Spinal cord (tissue), 9 donors: ENCODE measurements at regions not wholly inside any gene's neighbourhood (a gene's known extent, or its start where the extent isn't known, plus 50 kb on each side); places are given as distances from the start of the nearest gene placed in this dataset.

Experiments
- DNase-seq, 6 donors: peaks; one replicate each; pipeline versions ENCODE4 v3.0.0 to v3.0.0-alpha.2; 2013 to 2015; ENCODE audit warnings: low spot score in 6 of 6, low read depth in 4 of 6
- H3K27ac ChIP-seq: one replicate; pipeline ENCODE4 v1.5.1; 2013; ENCODE audit warnings: low read depth, low read length, control low read depth
- H3K27me3 ChIP-seq: one replicate; pipeline ENCODE4 v1.6.1; 2013; ENCODE audit warnings: low read length; ENCODE audit not compliant: control insufficient read depth, insufficient read depth
- H3K36me3 ChIP-seq: one replicate; pipeline ENCODE4 v1.6.1; 2013; ENCODE audit warnings: low read length; ENCODE audit not compliant: control insufficient read depth, insufficient read depth
- H3K4me1 ChIP-seq: one replicate; pipeline ENCODE4 v1.6.1; 2013; ENCODE audit warnings: low read length; ENCODE audit not compliant: control insufficient read depth, insufficient read depth
- H3K4me3 ChIP-seq: one replicate; pipeline ENCODE4 v1.5.1; 2013; ENCODE audit warnings: low read depth, low read length, control low read depth
- H3K9me3 ChIP-seq: one replicate; pipeline ENCODE4 v1.6.1; 2013; ENCODE audit warnings: low read length; ENCODE audit not compliant: control insufficient read depth, insufficient read depth
- WGBS: methylation state at CpG from one replicate; pipeline ENCODE4 v1.1.5; 2013; ENCODE audit warnings: missing lambda C conversion rate; ENCODE audit not compliant: insufficient coverage; 5-methylcytosine and 5-hydroxymethylcytosine counted together
- donor health status: healthy.

DNA sequence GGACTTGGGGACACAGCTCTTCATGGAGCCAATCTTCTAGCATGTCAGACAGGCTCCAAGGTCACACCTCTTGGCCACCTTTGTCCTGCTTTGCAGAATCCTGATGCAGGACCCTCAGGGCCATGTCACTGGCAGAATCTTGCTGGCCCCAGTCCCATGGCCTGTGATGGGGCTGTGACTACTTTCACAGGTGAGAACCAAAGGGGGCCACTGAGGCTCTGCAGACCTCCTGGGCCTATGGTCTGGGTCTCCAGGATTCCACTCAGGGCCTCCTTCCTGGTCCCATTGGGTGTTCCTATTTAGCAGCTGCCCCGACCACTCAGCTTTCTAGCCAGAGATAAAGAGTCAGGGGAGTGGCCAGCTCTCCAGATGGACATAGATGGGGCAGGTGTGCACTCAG is 238.7 kb downstream of the MATN1 start:
- 100% methylated on average over 1 of the region's 1 CpG for WGBS
- H3K27me3 ChIP-seq: no peaks in the 10 kb centered on the region
- DNase-seq: no peak
- peaks cover 8% of the 10 kb centered on the region for H3K9me3 ChIP-seq
- no peaks in the 10 kb centered on the region for H3K36me3 ChIP-seq
- H3K4me1 ChIP-seq: no peaks in the 10 kb centered on the region
- H3K27ac ChIP-seq: no peak overlapping the region
- H3K4me3 ChIP-seq: no peak overlapping the region

DNA sequence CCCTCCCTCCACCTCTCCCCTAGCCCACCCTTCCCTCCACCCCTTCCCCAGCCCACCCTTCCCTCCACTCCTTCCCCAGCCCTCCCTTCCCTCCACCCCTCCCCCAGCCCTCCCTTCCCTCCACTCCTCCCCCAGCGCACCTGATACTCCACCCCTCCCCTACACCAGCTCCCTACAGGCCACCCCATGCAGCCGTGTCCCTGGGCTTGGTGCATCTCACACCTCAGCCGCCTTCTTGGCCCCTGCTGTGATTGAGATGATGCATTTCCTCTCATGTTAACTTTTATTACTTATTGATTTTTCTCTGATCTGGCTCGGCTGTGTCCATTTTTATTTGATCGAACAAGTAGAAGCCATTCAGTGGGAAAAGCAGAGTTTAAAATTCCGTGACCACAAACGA is 243.8 kb downstream of the MATN1 start:
- WGBS: 80% methylated on average over 6 of the region's 7 CpGs
- H3K4me1 ChIP-seq: no peaks in the 10 kb centered on the region
- H3K27ac ChIP-seq: no peak overlapping the region
- no peak overlapping the region for H3K4me3 ChIP-seq
- no peaks in the 10 kb centered on the region for H3K27me3 ChIP-seq
- no peak for DNase-seq
- H3K9me3 ChIP-seq: peaks cover 8% of the 10 kb centered on the region
- no peaks in the 10 kb centered on the region for H3K36me3 ChIP-seq

DNA sequence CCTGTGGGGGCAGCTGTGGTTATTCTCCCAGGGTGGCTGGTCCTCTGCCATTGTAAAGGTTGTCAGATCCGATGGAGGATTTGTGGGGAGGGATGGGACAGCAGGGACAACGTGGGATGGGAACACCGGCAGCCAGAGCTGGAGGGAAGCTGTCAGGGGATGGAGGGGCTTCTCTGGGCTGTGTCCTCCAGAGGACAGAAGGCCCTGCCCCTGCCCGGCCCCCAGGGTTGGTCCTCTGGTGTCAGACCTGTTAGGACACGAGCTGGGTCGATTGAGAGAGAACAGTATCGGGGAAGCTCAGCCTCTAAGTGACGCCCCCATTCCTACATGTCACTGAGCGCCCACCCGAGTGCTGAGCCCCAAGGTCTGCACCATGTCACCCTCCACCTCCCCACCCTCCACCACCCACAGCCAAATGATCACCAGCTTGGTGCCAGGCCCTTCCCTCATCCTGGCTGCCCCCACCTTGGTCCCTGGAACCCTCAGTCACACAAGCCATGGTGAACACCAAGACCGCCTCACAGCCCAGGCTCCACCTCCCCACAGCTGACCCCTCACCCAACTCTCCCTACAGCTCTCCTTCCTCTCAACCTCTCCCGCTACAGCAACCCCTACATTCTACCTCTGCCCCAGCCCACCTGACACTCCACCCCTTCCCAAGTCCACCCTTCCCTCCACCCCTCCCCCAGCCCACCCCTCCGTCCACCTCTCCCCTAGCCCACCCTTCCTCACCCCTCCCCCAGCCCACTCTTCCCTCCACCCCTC is 244.4 kb downstream of the MATN1 start:
- Histone ChIP-seq H3K4me3 (no peak overlapping the region), H3K27me3 (no peaks in the 10 kb centered on the region), H3K4me1 (no peaks in the 10 kb centered on the region), H3K27ac (no peak overlapping the region), H3K36me3 (no peaks in the 10 kb centered on the region), H3K9me3 (peaks cover 8% of the 10 kb centered on the region)
- WGBS: 87% methylated on average over 11 of the region's 13 CpGs
- no peak for DNase-seq

DNA sequence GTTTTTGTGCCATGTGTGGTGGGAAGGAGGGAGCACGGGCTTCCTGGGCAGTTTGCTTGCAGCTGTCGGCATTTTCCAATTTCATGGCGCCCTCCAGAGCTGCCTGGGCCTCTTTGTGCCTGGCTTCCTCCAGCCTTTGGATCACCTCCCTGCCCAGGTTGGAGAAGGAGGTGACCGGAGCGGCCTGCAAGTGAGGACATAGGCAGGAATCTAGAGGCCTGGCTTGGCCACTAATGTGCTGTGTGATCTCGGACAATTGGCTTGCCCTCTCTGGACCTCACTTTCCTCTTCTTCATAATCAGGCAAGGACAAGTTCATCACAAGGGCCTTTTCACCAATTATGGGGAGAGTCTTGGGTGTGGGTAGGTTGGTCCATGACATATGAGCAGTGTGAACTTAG is 245.1 kb downstream of the MATN1 start:
- 94% methylated on average over 5 of the region's 6 CpGs for WGBS
- Histone ChIP-seq H3K27ac (no peak overlapping the region), H3K4me3 (no peak overlapping the region), H3K9me3 (peaks cover 8% of the 10 kb centered on the region), H3K36me3 (no peaks in the 10 kb centered on the region), H3K4me1 (no peaks in the 10 kb centered on the region), H3K27me3 (no peaks in the 10 kb centered on the region)
- DNase-seq: no peak

DNA sequence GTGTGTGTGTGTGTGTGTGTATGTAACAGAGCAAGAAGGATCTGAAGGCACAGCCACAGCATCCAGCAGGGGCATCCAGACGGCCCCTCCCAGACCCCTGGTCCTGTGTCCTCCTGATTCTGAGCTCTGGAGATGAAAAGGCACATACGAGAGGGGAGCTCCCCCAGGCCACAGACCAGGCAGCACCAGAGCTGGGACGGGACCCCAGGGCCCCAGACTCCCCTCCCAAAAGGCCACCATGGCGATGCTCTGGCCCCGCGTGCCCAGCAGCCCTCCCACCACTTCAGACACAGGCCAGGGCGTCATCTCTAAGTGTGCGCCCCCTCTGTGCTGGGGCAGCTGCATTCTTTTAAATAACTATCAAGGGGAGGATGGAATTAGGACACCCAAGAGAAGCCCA is 245.8 kb downstream of the MATN1 start:
- Histone ChIP-seq H3K4me1 (peaks cover under 1% of the 10 kb centered on the region), H3K27ac (no peak overlapping the region), H3K27me3 (no peaks in the 10 kb centered on the region), H3K9me3 (peaks cover 8% of the 10 kb centered on the region), H3K4me3 (no peak overlapping the region), H3K36me3 (no peaks in the 10 kb centered on the region)
- WGBS: 89% methylated on average over 3 of the region's 8 CpGs
- DNase-seq: no peak

DNA sequence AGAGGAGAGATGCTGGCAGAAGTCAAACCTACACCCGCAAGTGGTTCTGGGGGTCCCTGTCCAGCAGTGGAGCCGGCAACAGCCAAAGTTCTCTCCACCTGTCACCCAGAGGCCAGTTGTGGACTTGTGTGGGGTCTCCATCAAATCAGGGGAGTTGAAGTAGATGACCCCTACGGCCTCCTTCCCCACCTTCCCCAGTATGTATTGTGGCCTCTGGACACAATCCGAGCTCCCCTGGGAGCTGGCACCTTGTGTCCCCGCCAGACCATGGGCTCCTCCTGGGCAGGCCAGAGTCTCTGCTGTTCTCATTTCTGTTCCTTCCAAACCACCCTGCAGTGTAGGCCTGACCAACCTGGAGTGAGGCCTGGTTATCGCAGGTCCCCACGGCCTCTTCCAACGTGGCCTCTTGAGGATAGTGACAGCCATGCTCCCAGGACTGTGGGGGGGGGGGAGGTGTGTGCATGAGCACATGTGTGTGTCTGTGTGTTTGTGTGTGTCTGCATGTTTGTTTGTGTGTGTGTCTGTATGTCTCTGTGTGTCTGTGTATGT is 246.4 kb downstream of the MATN1 start:
- no peaks in the 10 kb centered on the region for H3K27me3 ChIP-seq
- DNase-seq: no peak
- no peak overlapping the region for H3K4me3 ChIP-seq
- H3K36me3 ChIP-seq: no peaks in the 10 kb centered on the region
- no peak overlapping the region for H3K27ac ChIP-seq
- peaks cover 7% of the 10 kb centered on the region for H3K9me3 ChIP-seq
- 96% methylated on average over 5 of the region's 8 CpGs for whole genome bisulfite sequencing
- H3K4me1 ChIP-seq: peaks cover 6% of the 10 kb centered on the region

DNA sequence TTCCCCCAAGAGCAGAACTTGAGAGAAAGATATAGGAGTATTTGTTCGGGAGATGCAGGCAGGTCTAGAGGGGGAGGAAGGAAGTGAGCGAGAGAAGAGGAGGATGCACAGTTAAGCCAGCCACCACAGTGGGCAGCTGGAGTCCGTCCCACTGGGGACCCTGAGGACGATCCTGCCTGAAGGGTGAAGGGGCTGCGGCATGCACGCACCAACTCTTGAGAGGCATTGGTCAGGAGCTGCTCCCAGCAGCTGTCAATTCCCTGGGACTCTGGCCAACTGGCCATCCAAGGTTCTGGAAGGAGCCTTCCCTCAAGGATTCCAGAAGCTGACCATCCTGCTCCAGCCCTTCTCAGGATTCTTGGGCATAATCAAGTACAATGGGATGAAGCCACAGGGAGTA is 246.9 kb downstream of the MATN1 start:
- H3K27me3 ChIP-seq: no peaks in the 10 kb centered on the region
- no peak overlapping the region for H3K27ac ChIP-seq
- no peak for DNase-seq
- H3K4me3 ChIP-seq: no peak overlapping the region
- WGBS: 70% methylated on average over 6 of the region's 6 CpGs
- H3K9me3 ChIP-seq: peaks cover 5% of the 10 kb centered on the region
- no peaks in the 10 kb centered on the region for H3K36me3 ChIP-seq
- peaks cover 6% of the 10 kb centered on the region for H3K4me1 ChIP-seq

DNA sequence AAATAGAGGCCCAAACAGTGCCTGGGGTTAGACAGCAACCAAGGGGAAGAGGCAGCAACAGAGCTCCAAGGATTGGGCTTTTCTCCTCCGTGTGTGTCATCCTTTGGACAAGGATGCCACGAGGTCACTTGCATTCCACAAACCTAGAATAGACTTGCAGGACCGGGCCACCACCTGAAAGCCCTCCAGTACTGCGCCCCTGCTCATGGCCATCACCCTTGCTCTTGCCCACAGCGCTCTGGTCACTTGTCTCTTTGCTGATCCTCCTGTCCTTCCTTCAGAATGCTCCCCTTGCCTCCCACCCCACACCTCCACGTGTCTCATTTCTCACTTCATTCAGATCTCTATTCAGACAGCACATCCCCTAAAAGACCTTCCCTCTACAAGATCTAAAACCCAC is 247.4 kb downstream of the MATN1 start:
- Histone ChIP-seq H3K27me3 (no peaks in the 10 kb centered on the region), H3K4me1 (peaks cover 6% of the 10 kb centered on the region), H3K9me3 (peaks cover 2% of the 10 kb centered on the region), H3K27ac (no peak overlapping the region), H3K36me3 (no peaks in the 10 kb centered on the region), H3K4me3 (no peak overlapping the region)
- WGBS: 76% methylated on average over 6 of the region's 6 CpGs
- DNase-seq: no peak

DNA sequence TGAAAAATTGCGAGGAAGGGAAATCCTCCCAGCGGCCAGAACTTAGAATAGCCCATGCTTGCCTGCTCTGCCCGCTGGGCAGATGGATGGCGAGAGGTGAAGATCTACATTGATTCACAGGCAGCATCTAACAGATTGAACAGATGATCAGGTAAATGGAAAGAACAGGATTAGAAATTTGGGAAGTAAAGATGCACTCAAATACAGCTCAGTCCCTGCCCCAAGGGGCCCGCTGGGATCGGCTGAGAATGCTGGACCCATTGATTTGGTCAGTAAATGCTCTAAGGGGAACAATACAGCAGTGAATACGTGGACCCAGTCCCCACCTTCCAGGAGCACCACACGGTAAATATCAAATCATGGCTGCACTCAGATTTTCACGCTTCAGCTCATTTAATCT is 248.2 kb downstream of the MATN1 start:
- peaks cover 6% of the 10 kb centered on the region for H3K4me1 ChIP-seq
- no peak overlapping the region for H3K4me3 ChIP-seq
- H3K9me3 ChIP-seq: no peaks in the 10 kb centered on the region
- no peaks in the 10 kb centered on the region for H3K36me3 ChIP-seq
- no peak for DNase-seq
- H3K27me3 ChIP-seq: no peaks in the 10 kb centered on the region
- WGBS: 86% methylated on average over 8 of the region's 9 CpGs
- no peak overlapping the region for H3K27ac ChIP-seq

DNA sequence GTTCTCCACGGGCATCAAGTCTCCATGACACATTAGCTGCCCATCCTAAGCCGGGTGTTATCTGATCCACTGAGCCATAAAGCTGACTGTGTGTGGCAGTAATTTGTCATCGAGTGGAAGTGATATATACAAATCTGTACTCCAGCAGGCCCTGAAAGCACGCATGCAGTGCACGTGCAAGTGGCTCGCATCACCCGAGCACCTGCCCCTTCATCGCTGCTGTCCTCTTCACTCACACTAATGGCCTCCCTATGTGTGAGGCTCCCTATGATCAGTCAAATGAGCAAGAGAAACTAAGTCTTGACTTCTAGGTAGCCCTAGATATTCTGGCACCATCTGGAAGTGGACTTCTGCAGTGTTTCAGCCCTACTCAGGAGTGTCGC is 248.6 kb downstream of the MATN1 start:
- no peak overlapping the region for H3K27ac ChIP-seq
- H3K4me3 ChIP-seq: no peak overlapping the region
- WGBS: 82% methylated on average over 7 of the region's 9 CpGs
- DNase-seq: peak in 1 of 6 donors; percentile 22
- no peaks in the 10 kb centered on the region for H3K36me3 ChIP-seq
- no peaks in the 10 kb centered on the region for H3K27me3 ChIP-seq
- H3K9me3 ChIP-seq: no peaks in the 10 kb centered on the region
- peaks cover 6% of the 10 kb centered on the region for H3K4me1 ChIP-seq
